Endothelial cell (in vitro differentiated cells): ENCODE measurements at regions not wholly inside any gene's neighbourhood (a gene's known extent, or its start where the extent isn't known, plus 50 kb on each side); places are given as distances from the start of the nearest gene placed in this dataset.
"Not testable (repeated sequence)": the region's sequence is repeated elsewhere in the genome, so short reads cannot be mapped to it uniquely, and the experiment has no call there.

Experiments
- DNase-seq: peaks from one replicate; pipeline ENCODE4 v3.0.0; 2021; ENCODE audit warnings: low spot score
- H3K27ac Mint-ChIP-seq: one replicate; pipeline ENCODE4 v1.8.0; 2021; ENCODE audit warnings: mixed read lengths, inconsistent platforms; ENCODE audit not compliant: unreplicated experiment
- H3K27me3 Mint-ChIP-seq: one replicate; pipeline ENCODE4 v1.8.0; 2021; ENCODE audit warnings: mild to moderate bottlenecking, moderate library complexity, mixed read lengths, inconsistent platforms; ENCODE audit not compliant: unreplicated experiment
- H3K36me3 Mint-ChIP-seq: one replicate; pipeline ENCODE4 v1.8.0; 2021; ENCODE audit warnings: mild to moderate bottlenecking, low read depth, mixed read lengths, inconsistent platforms; ENCODE audit not compliant: unreplicated experiment
- H3K4me1 Mint-ChIP-seq: one replicate; pipeline ENCODE4 v1.8.0; 2021; ENCODE audit warnings: mild to moderate bottlenecking, mixed read lengths, inconsistent platforms; ENCODE audit not compliant: unreplicated experiment
- H3K4me3 Mint-ChIP-seq: one replicate; pipeline ENCODE4 v1.8.0; 2021; ENCODE audit warnings: mild to moderate bottlenecking, mixed read lengths, inconsistent platforms; ENCODE audit not compliant: unreplicated experiment
- H3K9me3 Mint-ChIP-seq: one replicate; pipeline ENCODE4 v1.8.0; 2021; ENCODE audit warnings: mixed read lengths, inconsistent platforms; ENCODE audit not compliant: unreplicated experiment
- TF ChIP-seq, protein P1 (sequence below): fragments of 200-600 bp; sonication (generic); IDR thresholded peaks from one replicate; pipeline ENCODE4 v1.5.0; 2021; ENCODE audit warnings: antibody characterized with exemption; ENCODE audit not compliant: unreplicated experiment

DNA sequence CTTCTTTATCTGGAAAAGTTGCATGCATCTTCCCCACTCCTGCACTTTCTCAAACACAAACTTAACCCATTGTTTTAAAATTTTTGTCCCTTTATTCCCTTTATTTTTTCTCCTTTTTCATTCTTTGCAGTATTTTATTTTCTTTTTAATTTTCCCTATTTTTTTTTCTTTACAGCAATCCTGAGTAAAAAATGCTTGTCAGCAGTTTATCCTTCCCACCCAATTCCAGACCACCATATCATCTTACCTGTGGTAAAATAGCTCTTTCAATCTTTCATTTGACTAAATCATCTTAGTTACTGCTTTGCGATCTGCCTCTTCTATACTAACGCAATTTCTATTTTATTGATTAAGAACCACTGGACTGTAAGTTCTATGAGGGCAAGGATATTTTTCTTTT lies 450.5 kb downstream of the KLHL4 start:
- Mint-ChIP-seq H3K9me3 (no peaks in the 10 kb centered on the region), H3K36me3 (no peaks in the 10 kb centered on the region), H3K27me3 (peaks cover 1% of the 10 kb centered on the region), H3K27ac (no peak overlapping the region), H3K4me3 (no peak overlapping the region), H3K4me1 (no peaks in the 10 kb centered on the region)
- DNase-seq, result no peak
- TF ChIP-seq, protein P1, sequence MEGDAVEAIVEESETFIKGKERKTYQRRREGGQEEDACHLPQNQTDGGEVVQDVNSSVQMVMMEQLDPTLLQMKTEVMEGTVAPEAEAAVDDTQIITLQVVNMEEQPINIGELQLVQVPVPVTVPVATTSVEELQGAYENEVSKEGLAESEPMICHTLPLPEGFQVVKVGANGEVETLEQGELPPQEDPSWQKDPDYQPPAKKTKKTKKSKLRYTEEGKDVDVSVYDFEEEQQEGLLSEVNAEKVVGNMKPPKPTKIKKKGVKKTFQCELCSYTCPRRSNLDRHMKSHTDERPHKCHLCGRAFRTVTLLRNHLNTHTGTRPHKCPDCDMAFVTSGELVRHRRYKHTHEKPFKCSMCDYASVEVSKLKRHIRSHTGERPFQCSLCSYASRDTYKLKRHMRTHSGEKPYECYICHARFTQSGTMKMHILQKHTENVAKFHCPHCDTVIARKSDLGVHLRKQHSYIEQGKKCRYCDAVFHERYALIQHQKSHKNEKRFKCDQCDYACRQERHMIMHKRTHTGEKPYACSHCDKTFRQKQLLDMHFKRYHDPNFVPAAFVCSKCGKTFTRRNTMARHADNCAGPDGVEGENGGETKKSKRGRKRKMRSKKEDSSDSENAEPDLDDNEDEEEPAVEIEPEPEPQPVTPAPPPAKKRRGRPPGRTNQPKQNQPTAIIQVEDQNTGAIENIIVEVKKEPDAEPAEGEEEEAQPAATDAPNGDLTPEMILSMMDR, result no peak

DNA sequence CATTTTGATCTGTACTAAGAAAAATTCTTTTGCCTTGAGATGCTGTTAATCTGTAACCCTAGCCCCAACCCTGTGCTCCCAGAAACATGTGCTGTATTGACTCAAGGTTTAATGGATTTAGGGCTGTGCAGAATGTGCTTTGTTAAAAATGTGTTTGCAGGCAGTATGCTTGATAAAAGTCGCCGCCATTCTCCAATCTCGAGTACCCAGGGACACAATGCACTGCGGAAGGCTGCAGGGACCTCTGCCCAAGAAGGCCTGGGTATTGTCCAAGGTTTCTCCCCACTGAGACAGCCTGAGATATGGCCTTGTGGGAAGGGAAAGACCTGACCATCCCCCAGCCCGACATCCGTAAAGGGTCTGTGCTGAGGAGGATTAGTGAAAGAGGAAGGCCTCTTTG lies 454.5 kb downstream of the KLHL4 start:
- not testable (repeated sequence) for H3K27ac Mint-ChIP-seq, H3K27me3 Mint-ChIP-seq, H3K36me3 Mint-ChIP-seq, H3K9me3 Mint-ChIP-seq, H3K4me3 Mint-ChIP-seq, DNase-seq, H3K4me1 Mint-ChIP-seq

DNA sequence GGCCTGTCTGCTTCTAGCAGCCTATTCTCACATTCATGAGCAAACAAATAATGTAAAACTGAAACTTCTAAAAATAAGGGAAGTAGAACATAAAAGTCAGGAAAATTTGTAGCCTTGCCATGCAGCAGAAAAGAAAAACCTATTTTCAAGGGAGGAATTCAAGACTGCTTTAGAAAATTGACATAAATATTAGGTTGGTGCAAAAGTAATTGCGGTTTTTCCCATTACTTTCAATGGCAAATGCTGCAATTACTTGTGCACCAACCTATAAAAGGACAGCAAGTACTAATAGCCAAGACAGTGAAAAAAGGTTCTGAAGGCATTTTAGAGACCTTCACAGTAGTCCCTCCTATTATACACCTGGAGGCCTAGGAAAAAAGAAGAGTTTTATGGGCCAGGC lies 457.8 kb downstream of the KLHL4 start:
- TF ChIP-seq, protein P1, result no peak
- DNase-seq, result no peak
- Mint-ChIP-seq H3K9me3 (no peaks in the 10 kb centered on the region), H3K27ac (no peak overlapping the region), H3K4me3 (no peak overlapping the region), H3K4me1 (no peaks in the 10 kb centered on the region), H3K36me3 (no peaks in the 10 kb centered on the region), H3K27me3 (no peaks in the 10 kb centered on the region)

DNA sequence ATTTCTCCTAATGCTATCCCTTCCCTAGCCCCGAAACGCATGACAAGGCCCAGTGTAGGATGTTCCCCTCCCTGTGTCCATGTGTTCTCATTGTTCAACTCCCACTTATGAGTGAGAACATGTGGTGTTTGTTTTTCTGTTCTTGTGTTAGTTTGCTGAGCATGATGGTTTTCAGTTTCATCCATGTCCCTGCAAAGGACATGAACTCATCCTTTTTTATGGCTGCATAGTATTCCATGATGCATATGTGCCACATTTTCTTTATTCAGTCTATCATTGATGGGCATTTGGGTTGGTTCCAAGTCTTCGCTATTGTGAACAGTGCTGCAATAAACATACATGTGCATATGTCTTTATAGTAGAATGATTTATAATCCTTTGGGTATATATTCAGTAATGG lies 490.3 kb downstream of the KLHL4 start:
- not testable (repeated sequence) for DNase-seq, H3K36me3 Mint-ChIP-seq, H3K27ac Mint-ChIP-seq, H3K27me3 Mint-ChIP-seq, H3K4me1 Mint-ChIP-seq, H3K9me3 Mint-ChIP-seq, H3K4me3 Mint-ChIP-seq

DNA sequence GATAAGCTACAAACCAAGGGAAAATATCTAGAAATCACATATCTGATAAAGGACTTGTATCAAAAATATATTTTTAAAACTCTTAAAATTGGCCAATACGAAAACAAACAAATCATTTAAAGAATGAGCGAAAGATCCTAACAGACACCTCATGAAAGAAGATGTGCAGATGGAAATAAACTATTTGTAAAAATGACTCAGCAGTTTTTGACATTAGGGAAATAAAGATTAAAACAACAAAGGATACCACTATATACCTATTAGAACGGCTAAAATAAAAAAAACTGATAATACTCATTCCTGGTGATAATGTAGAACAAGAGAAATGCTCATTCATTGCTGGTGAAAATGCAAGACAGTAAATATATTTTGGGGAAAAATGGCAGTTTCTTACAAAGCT lies 506.4 kb downstream of the KLHL4 start:
- Mint-ChIP-seq H3K27me3 (no peaks in the 10 kb centered on the region), H3K27ac (no peak overlapping the region), H3K4me3 (no peak overlapping the region), H3K4me1 (no peaks in the 10 kb centered on the region), H3K36me3 (no peaks in the 10 kb centered on the region), H3K9me3 (no peaks in the 10 kb centered on the region)
- DNase-seq, result no peak
- TF ChIP-seq, protein P1, result no peak

DNA sequence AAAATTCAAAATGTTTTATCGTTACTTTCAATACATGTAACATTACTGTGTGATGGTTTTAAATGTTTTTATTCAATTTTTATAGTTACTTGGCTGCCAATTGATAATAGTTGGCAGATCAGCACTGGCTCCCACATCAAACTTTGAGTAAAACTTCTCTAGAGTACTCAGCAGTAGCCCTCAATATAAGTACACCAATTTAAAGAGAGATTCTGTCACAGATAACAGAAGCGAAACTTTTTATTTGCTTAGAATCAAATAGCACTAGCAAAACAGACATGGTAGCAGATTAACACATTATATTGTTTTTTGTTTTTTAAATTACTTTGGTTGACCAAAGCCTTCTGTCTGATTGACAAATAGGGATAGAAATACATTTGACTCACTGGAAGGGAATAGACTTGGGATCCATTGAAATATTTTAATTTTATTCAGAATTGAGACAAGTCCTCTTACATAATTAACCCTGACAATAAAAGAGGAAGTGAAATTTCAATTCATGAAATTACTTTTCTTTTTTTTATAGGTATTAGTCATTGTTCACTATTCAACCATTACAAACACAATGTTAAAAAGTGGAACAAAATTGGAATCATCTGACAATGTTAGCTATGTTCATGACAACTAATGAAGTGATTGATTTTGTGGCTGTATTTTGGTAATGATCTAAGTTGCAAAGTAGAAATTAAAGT lies 554.9 kb downstream of the KLHL4 start:
- no peaks in the 10 kb centered on the region for H3K4me1 Mint-ChIP-seq
- no peak for DNase-seq
- no peak overlapping the region for H3K27ac Mint-ChIP-seq
- H3K9me3 Mint-ChIP-seq, result no peaks in the 10 kb centered on the region
- no peaks in the 10 kb centered on the region for H3K36me3 Mint-ChIP-seq
- H3K4me3 Mint-ChIP-seq, result no peak overlapping the region
- no peaks in the 10 kb centered on the region for H3K27me3 Mint-ChIP-seq
- TF ChIP-seq, protein P1, result no peak
